ENCODE measurements at regions not wholly inside any gene's neighbourhood (a gene's known extent, or its start where the extent isn't known, plus 50 kb on each side); places are given as distances from the start of the nearest gene placed in this dataset.

DNA sequence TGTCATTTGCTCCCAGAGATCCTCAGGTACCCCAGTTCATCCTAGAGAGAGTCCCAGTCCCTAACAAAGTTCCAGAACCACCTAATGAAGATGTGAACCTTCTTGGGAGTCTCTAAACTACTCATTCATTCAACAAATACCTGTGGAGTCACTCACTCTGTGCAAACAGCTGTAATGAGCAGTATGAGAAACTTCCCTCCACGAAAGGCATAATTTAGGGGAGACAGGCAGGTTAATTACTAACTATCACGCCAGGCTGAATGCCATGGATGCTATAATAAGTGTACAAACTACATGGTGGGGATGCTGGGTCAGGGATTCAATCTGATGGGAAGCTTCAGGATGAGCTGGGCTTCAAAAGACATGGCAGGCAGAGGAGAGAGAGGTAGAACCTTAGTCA lies 70.1 kb upstream of the AFDN start:
- no peak for TF ChIP-seq POLR2A (IDR thresholded peaks at IDR 0.05)
- TF ChIP-seq, protein P1, sequence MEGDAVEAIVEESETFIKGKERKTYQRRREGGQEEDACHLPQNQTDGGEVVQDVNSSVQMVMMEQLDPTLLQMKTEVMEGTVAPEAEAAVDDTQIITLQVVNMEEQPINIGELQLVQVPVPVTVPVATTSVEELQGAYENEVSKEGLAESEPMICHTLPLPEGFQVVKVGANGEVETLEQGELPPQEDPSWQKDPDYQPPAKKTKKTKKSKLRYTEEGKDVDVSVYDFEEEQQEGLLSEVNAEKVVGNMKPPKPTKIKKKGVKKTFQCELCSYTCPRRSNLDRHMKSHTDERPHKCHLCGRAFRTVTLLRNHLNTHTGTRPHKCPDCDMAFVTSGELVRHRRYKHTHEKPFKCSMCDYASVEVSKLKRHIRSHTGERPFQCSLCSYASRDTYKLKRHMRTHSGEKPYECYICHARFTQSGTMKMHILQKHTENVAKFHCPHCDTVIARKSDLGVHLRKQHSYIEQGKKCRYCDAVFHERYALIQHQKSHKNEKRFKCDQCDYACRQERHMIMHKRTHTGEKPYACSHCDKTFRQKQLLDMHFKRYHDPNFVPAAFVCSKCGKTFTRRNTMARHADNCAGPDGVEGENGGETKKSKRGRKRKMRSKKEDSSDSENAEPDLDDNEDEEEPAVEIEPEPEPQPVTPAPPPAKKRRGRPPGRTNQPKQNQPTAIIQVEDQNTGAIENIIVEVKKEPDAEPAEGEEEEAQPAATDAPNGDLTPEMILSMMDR (IDR thresholded peaks at IDR 0.05) = no peak

Measured in thyroid gland (tissue), 4 donors.